ENCODE measurements at regions not wholly inside any gene's neighbourhood (a gene's known extent, or its start where the extent isn't known, plus 50 kb on each side); places are given as distances from the start of the nearest gene placed in this dataset.

DNA sequence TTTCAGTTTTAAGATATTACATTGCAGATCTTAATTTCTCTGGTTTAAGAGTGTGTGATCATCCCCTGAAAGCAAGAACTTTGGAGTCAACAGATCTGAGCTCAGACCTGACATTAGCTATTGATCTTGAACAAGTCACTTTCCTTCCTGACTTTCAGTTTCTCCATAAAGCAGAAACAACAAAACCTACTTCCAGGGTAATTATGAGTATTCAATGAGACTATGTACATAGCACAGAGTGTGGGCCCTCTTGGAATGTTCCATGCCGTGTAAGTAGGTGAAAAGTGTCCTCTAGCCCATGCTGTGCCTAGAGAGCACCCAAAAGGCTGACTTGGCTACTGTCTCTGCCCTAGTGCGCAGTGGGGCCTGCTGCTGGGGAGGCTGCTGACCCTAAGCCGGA is 188.0 kb upstream of the RPL34 start:
- DNase-seq (ENCODE audit: low read depth), result no peak
- no peak overlapping the region for H3K4me3 ChIP-seq (ENCODE audit: control insufficient read depth, low read depth, low read length)
- TF ChIP-seq, protein P1, sequence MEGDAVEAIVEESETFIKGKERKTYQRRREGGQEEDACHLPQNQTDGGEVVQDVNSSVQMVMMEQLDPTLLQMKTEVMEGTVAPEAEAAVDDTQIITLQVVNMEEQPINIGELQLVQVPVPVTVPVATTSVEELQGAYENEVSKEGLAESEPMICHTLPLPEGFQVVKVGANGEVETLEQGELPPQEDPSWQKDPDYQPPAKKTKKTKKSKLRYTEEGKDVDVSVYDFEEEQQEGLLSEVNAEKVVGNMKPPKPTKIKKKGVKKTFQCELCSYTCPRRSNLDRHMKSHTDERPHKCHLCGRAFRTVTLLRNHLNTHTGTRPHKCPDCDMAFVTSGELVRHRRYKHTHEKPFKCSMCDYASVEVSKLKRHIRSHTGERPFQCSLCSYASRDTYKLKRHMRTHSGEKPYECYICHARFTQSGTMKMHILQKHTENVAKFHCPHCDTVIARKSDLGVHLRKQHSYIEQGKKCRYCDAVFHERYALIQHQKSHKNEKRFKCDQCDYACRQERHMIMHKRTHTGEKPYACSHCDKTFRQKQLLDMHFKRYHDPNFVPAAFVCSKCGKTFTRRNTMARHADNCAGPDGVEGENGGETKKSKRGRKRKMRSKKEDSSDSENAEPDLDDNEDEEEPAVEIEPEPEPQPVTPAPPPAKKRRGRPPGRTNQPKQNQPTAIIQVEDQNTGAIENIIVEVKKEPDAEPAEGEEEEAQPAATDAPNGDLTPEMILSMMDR (conservative IDR thresholded peaks at IDR 0.05; ENCODE audit: control insufficient read depth, insufficient read depth, low read depth, low read length), result no peak

DNA sequence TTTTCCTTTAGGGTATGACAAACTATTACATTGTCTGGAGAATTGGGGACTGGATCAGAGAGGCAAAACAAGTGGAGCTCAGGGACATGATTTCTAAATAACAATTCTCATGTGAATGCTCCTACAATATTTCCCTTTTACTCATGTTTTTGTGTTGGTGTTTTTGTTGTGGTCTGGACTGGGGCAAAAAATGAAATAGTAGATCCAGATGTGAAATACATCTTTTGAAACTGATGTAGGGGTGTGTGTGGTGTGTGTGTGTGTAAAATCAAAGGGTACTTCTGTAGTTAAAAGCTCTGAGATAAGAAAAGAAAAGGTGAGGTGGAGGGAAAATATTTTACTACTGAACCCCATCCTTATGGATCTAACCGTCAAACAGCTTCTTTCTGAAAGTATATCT is 188.4 kb upstream of the RPL34 start:
- no peak overlapping the region for H3K4me3 ChIP-seq (ENCODE audit: control insufficient read depth, low read depth, low read length)
- DNase-seq (ENCODE audit: low read depth), result no peak
- TF ChIP-seq, protein P1 (conservative IDR thresholded peaks at IDR 0.05; ENCODE audit: control insufficient read depth, insufficient read depth, low read depth, low read length), result no peak

DNA sequence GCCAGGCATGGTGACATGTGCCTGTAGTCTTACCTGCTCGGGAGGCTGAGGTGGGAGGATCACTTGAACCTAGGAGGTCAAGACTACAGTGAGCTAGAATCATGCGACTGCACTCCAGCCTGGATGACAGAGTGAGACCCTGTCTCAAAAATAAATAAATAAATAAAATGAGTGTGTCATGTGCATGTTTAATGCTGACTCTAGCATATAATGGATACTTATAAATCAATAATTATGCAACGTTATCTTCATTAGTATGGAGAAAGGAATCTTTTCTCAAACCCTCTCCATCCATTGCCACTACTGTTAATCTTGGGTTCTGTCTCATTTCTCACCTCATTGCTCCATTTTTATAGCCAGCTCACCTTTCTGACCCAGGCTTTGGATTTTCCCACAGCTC is 189.5 kb upstream of the RPL34 start:
- no peak overlapping the region for H3K4me3 ChIP-seq (ENCODE audit: control insufficient read depth, low read depth, low read length)
- TF ChIP-seq, protein P1 (conservative IDR thresholded peaks at IDR 0.05; ENCODE audit: control insufficient read depth, insufficient read depth, low read depth, low read length), result no peak
- no peak for DNase-seq (ENCODE audit: low read depth)

DNA sequence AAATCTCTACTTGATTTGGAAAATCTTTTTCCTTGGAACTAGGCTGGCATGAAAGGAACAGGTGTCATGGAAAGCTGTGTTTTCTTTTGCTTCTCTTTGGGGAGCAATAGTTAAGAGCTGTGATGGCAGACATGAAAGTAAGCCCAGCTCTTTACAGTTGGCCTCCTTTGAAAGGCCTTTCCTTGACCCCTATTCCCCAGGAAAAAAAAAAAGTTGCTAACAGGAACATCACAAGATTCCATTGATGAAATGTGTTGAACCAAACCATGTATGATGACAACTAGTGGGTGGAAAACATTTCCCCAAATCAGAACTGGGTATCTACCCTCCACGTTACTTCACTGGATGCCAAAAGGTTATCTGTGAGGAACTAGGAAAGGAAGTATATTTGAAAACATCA is 190.7 kb upstream of the RPL34 start:
- no peak for DNase-seq (ENCODE audit: low read depth)
- TF ChIP-seq, protein P1 (conservative IDR thresholded peaks at IDR 0.05; ENCODE audit: control insufficient read depth, insufficient read depth, low read depth, low read length), result no peak

DNA sequence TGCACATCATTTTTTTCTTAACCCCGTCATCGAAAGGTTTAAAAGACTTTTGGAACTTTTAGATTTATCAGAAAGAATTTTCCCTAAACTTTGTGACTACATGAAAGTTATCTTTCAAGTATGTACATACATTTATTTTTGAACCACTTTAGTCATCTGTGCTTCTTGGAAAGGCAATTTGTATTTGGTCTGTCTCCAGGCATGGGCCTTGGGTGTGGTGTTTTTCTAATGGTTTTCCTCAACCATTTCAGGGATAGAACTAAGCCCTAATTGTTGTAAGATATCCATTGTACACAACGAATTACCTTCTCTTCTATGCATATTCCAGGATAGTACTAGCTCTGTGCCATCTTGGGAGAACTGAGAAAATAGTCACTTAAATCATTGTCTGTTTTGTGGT is 191.5 kb upstream of the RPL34 start:
- no peak overlapping the region for H3K4me3 ChIP-seq (ENCODE audit: control insufficient read depth, low read depth, low read length)
- TF ChIP-seq, protein P1 (conservative IDR thresholded peaks at IDR 0.05; ENCODE audit: control insufficient read depth, insufficient read depth, low read depth, low read length), result no peak
- peak; percentile 8 for DNase-seq (ENCODE audit: low read depth)

More for the DNA sequence above, 190.7 kb upstream of the RPL34 start:
- no peak overlapping the region for H3K4me3 ChIP-seq (ENCODE audit: control insufficient read depth, low read depth, low read length)

DNA sequence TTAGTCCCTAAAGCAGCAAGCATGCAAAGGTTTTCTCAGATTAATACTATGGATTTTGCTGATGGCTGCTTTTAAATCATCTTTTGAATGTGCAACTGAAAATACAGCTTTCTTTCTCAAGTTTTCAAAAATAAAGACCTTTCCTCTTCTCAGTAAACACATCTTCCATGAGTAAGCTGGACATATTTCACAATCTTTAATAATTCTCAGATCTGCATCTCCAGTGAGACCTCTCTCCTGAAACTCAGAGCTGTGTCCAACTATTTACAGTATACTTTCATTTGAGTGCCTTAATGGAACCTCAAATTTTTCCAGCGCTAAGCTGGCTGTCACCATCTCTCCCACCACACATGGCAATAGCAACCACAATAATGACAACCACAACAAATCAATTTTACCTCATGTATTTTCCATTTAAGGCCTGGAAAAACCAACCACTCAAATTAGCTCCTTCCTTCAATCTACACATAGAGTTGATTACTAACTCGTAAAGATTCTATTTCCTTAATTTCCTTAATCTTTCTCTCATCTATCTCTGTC is 192.4 kb upstream of the RPL34 start:
- H3K4me3 ChIP-seq (ENCODE audit: control insufficient read depth, low read depth, low read length), result no peak overlapping the region
- DNase-seq (ENCODE audit: low read depth), result peak; percentile 41
- TF ChIP-seq, protein P1 (conservative IDR thresholded peaks at IDR 0.05; ENCODE audit: control insufficient read depth, insufficient read depth, low read depth, low read length), result no peak

DNA sequence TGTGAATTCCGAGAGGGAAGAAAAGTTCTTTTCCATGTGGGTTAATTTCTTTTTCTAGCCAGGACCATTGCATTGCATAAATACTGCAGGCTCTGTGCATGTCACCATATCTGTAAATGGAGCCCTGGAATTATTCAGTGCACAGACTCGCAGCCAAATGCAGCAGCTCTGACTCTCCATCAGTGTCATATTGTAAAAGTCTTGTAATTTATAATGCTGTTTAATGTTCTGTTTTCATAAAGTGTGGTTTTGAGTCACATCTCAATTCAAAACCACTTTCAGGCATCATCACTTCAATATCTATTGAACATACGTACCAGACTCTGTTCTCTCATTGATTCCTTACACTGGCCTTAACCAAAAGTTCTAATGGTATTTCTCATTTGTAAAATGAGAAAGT is 193.9 kb upstream of the RPL34 start:
- peak; percentile 65 for DNase-seq (ENCODE audit: low read depth)
- TF ChIP-seq, protein P1 (conservative IDR thresholded peaks at IDR 0.05; ENCODE audit: control insufficient read depth, insufficient read depth, low read depth, low read length), result no peak
- no peak overlapping the region for H3K4me3 ChIP-seq (ENCODE audit: control insufficient read depth, low read depth, low read length)

All from fibroblast of mammary gland (primary cell).